H9 (cell line): ENCODE measurements at regions not wholly inside any gene's neighbourhood (a gene's known extent, or its start where the extent isn't known, plus 50 kb on each side); places are given as distances from the start of the nearest gene placed in this dataset.

ENCODE experiments used
- DNase-seq: peaks from one replicate; pipeline ENCODE4 v3.0.0-alpha.2; 2017
- H2AFZ ChIP-seq: one replicate; pipeline ENCODE4 v1.6.1; 2013; ENCODE audit warnings: mild to moderate bottlenecking, low read length, control low read depth, moderate library complexity
- H2AK5ac ChIP-seq: 2 replicates; pipeline ENCODE4 v1.6.1; 2013; ENCODE audit warnings: low read length, control low read depth, mixed read lengths; ENCODE audit not compliant: insufficient read length
- H2BK120ac ChIP-seq: one replicate; pipeline ENCODE4 v1.6.1; 2013; ENCODE audit warnings: low read depth, mild to moderate bottlenecking, low read length, control low read depth, inconsistent platforms; ENCODE audit not compliant: poor library complexity, severe bottlenecking
- H2BK12ac ChIP-seq: 2 replicates; pipeline ENCODE4 v1.6.1; 2013; ENCODE audit warnings: low read length, control low read depth, mixed read lengths, low read depth; ENCODE audit not compliant: insufficient read length
- H2BK15ac ChIP-seq: 2 replicates; pipeline ENCODE4 v1.6.1; 2013; ENCODE audit warnings: low read depth, low read length, control low read depth
- H2BK20ac ChIP-seq: one replicate; pipeline ENCODE4 v1.6.1; 2013; ENCODE audit warnings: low read depth, mild to moderate bottlenecking, low read length, control low read depth, inconsistent platforms; ENCODE audit not compliant: poor library complexity, severe bottlenecking
- H2BK5ac ChIP-seq: 2 replicates; pipeline ENCODE4 v1.6.1; 2013; ENCODE audit warnings: low read length, control low read depth, mixed read lengths; ENCODE audit not compliant: insufficient read length
- H3K14ac ChIP-seq: 2 replicates; pipeline ENCODE4 v1.6.1; 2013; ENCODE audit warnings: low read length, control low read depth; ENCODE audit not compliant: insufficient read depth
- H3K18ac ChIP-seq: 2 replicates; pipeline ENCODE4 v1.6.1; 2013; ENCODE audit warnings: low read depth, mild to moderate bottlenecking, mixed read lengths, low read length, control low read depth; ENCODE audit not compliant: insufficient read length
- H3K23ac ChIP-seq: 2 replicates; pipeline ENCODE4 v1.6.1; 2013; ENCODE audit warnings: low read length, control low read depth, mixed read lengths, low read depth; ENCODE audit not compliant: insufficient read length
- H3K23me2 ChIP-seq: 2 replicates; pipeline ENCODE4 v1.6.1; 2013; ENCODE audit warnings: low read depth, mild to moderate bottlenecking, mixed read lengths, low read length, control low read depth; ENCODE audit not compliant: insufficient read length, poor library complexity, severe bottlenecking
- H3K27ac ChIP-seq: 2 replicates; pipeline ENCODE4 v1.5.1; 2013; ENCODE audit warnings: low read length, control low read depth, mixed read lengths, low read depth; ENCODE audit not compliant: insufficient read length
- H3K27me3 ChIP-seq: 2 replicates; pipeline ENCODE4 v1.6.1; 2013; ENCODE audit warnings: low read length, control low read depth, inconsistent platforms; ENCODE audit not compliant: insufficient read depth
- H3K4ac ChIP-seq: 2 replicates; pipeline ENCODE4 v1.6.1; 2013; ENCODE audit warnings: low read depth, mild to moderate bottlenecking, control low read depth, inconsistent platforms, low read length, moderate library complexity
- H3K4me1 ChIP-seq: 2 replicates; pipeline ENCODE4 v1.6.1; 2013; ENCODE audit warnings: low read length, control low read depth, inconsistent platforms; ENCODE audit not compliant: insufficient read depth
- H3K4me2 ChIP-seq: 2 replicates; pipeline ENCODE4 v1.6.1; 2013; ENCODE audit warnings: low read length, control low read depth, mixed read lengths; ENCODE audit not compliant: insufficient read length, insufficient read depth
- H3K56ac ChIP-seq: 2 replicates; pipeline ENCODE4 v1.6.1; 2013; ENCODE audit warnings: low read depth, mild to moderate bottlenecking, mixed read lengths, low read length, control low read depth; ENCODE audit not compliant: insufficient read length
- H3K79me1 ChIP-seq: 2 replicates; pipeline ENCODE4 v1.6.1; 2013; ENCODE audit warnings: low read depth, mild to moderate bottlenecking, moderate library complexity, low read length, control low read depth, inconsistent platforms; ENCODE audit not compliant: insufficient read depth, poor library complexity, severe bottlenecking
- H3K79me2 ChIP-seq: 2 replicates; pipeline ENCODE4 v1.6.1; 2013; ENCODE audit warnings: low read length, control low read depth, inconsistent platforms; ENCODE audit not compliant: insufficient read depth
- H3K9ac ChIP-seq: 2 replicates; pipeline ENCODE4 v1.6.1; 2013; ENCODE audit warnings: low read length, control low read depth, mixed read lengths; ENCODE audit not compliant: insufficient read length; ENCODE audit errors: extremely low read depth
- H3K9me3 ChIP-seq: one replicate; pipeline ENCODE4 v1.6.1; 2013; ENCODE audit warnings: low read depth, low read length, inconsistent platforms; ENCODE audit not compliant: control insufficient read depth
- H3T11ph ChIP-seq: one replicate; pipeline ENCODE4 v1.6.1; 2013; ENCODE audit warnings: mild to moderate bottlenecking, low read length, control low read depth, inconsistent platforms
- H4K20me1 ChIP-seq: one replicate; pipeline ENCODE4 v1.6.1; 2013; ENCODE audit not compliant: control insufficient read depth, insufficient read length, insufficient read depth
- H4K5ac ChIP-seq: 2 replicates; pipeline ENCODE4 v1.6.1; 2013; ENCODE audit warnings: low read depth, mild to moderate bottlenecking, mixed read lengths, low read length, control low read depth; ENCODE audit not compliant: insufficient read length
- H4K8ac ChIP-seq: replicated peaks from 2 replicates; pipeline ENCODE4 v1.6.1; 2013; ENCODE audit warnings: low read length, control low read depth, mixed read lengths, low read depth; ENCODE audit not compliant: insufficient read length
- H4K91ac ChIP-seq: 2 replicates; pipeline ENCODE4 v1.6.1; 2013; ENCODE audit warnings: low read depth, mild to moderate bottlenecking, moderate library complexity, mixed read lengths, low read length, control low read depth; ENCODE audit not compliant: insufficient read length
- H3K27ac Mint-ChIP-seq, 3 experiments: 2 replicates in 2 of 3; 3 replicates in 1 of 3; pipeline ENCODE4 v1.8.0; 2020 to 2021; ENCODE audit warnings: mixed read lengths in 3 of 3, mild to moderate bottlenecking in 1 of 3, moderate library complexity in 1 of 3
- H3K27me3 Mint-ChIP-seq: 2 replicates; pipeline ENCODE4 v1.8.0; 2021; ENCODE audit warnings: low read depth, mild to moderate bottlenecking, moderate library complexity, mixed read lengths
- H3K36me3 Mint-ChIP-seq, 3 experiments: 2 replicates in 2 of 3; 3 replicates in 1 of 3; pipeline ENCODE4 v1.8.0; 2020 to 2021; ENCODE audit warnings: low read depth in 3 of 3, mixed read lengths in 3 of 3; ENCODE audit not compliant: insufficient read depth in 1 of 3
- H3K4me1 Mint-ChIP-seq, 2 experiments: 2 replicates each; pipeline ENCODE4 v1.8.0; 2020; ENCODE audit warnings: mixed read lengths in 2 of 2
- H3K4me3 Mint-ChIP-seq, 2 experiments: 2 replicates in 1 of 2; 3 replicates in 1 of 2; pipeline ENCODE4 v1.8.0; 2020 to 2021; ENCODE audit warnings: mild to moderate bottlenecking in 2 of 2, mixed read lengths in 2 of 2, moderate library complexity in 1 of 2
- H3K9me3 Mint-ChIP-seq, 2 experiments: 2 replicates in 1 of 2; 3 replicates in 1 of 2; pipeline ENCODE4 v1.8.0; 2020; ENCODE audit warnings: mild to moderate bottlenecking in 2 of 2, mixed read lengths in 2 of 2, moderate library complexity in 1 of 2
- WGBS: extraction: QIAGEN DNeasy Blood & Tissue Kit; methylation state at CpG from one replicate; pipeline ENCODE4 v1.1.7; 2013; ENCODE audit warnings: missing lambda C conversion rate, low lambda C conversion rate, mixed read lengths; ENCODE audit not compliant: insufficient read length; ENCODE audit errors: extremely low coverage; 5-methylcytosine and 5-hydroxymethylcytosine counted together
- TF ChIP-seq, protein P1 (sequence below): fragments of 200-600 bp; sonication (generic); conservative IDR thresholded peaks from 3 replicates; pipeline ENCODE4 v1.8.0; 2021; ENCODE audit warnings: antibody characterized with exemption, mild to moderate bottlenecking

DNA sequence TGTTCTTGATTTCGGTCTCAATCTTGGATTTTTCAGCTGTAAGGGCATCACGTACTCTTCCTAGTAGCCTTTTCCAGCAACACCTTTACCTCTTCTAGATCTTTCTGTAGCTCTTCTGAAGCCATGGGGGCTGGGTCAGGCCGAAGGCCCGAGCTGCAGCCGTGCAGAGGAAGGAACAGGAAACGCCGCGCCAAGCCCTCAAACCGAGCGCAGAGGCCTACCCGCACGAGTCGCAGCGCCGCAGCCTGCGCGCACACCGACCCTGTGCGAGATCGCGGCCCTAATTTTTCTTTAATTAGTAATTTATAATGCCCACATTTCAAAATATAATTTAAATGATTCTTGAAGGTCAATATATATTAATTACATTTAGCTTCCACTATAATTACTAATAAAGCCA is 483.8 kb downstream of the NUP35 start:
- Mint-ChIP-seq H3K9me3 (no peaks in the 10 kb centered on the region), H3K27me3 (no peaks in the 10 kb centered on the region), H3K4me1 (peaks cover 13 to 23% of the 10 kb centered on the region in 2 experiments), H3K36me3 (no peaks in the 10 kb centered on the region), H3K4me3 (no peak overlapping the region), H3K27ac (no peak overlapping the region)
- Histone ChIP-seq H3K23ac (no peak overlapping the region), H2BK5ac (no peak overlapping the region), H3K9ac (no peak overlapping the region), H4K5ac (no peak overlapping the region), H3K4me2 (no peak overlapping the region), H3K79me2 (no peaks in the 10 kb centered on the region), H2BK20ac (no peak overlapping the region), H3K9me3 (no peaks in the 10 kb centered on the region), H3K4ac (no peak overlapping the region), H2BK120ac (no peak overlapping the region), H3T11ph (no peak overlapping the region), H3K23me2 (no peaks in the 10 kb centered on the region), H4K91ac (no peak overlapping the region), H3K27me3 (no peaks in the 10 kb centered on the region), H3K27ac (no peak overlapping the region), H2AK5ac (no peak overlapping the region), H3K18ac (no peak overlapping the region), H2BK12ac (no peak overlapping the region), H3K14ac (no peak overlapping the region; the same call in 1 of the 2 replicates), H3K79me1 (no peaks in the 10 kb centered on the region), H3K56ac (no peak overlapping the region), H4K8ac (no peak overlapping the region), H2AFZ (no peak overlapping the region), H4K20me1 (no peaks in the 10 kb centered on the region), H2BK15ac (no peak overlapping the region), H3K4me1 (peaks cover 5% of the 10 kb centered on the region; the same call in 1 of the 2 replicates)
- DNase-seq: no peak
- TF ChIP-seq, protein P1, sequence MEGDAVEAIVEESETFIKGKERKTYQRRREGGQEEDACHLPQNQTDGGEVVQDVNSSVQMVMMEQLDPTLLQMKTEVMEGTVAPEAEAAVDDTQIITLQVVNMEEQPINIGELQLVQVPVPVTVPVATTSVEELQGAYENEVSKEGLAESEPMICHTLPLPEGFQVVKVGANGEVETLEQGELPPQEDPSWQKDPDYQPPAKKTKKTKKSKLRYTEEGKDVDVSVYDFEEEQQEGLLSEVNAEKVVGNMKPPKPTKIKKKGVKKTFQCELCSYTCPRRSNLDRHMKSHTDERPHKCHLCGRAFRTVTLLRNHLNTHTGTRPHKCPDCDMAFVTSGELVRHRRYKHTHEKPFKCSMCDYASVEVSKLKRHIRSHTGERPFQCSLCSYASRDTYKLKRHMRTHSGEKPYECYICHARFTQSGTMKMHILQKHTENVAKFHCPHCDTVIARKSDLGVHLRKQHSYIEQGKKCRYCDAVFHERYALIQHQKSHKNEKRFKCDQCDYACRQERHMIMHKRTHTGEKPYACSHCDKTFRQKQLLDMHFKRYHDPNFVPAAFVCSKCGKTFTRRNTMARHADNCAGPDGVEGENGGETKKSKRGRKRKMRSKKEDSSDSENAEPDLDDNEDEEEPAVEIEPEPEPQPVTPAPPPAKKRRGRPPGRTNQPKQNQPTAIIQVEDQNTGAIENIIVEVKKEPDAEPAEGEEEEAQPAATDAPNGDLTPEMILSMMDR: no peak
- no CpG with 5 or more reads among the region's 21 CpGs for WGBS
